ENCODE measurements at regions not wholly inside any gene's neighbourhood (a gene's known extent, or its start where the extent isn't known, plus 50 kb on each side); places are given as distances from the start of the nearest gene placed in this dataset.

GRCh38 chr4:119932277-119932676 lies 134.4 kb downstream of the MAD2L1 start:
- DNase-seq: no peak

GRCh38 chr4:119930546-119930945 lies 136.1 kb downstream of the MAD2L1 start:
- no peak for DNase-seq

- DNase-seq: no peak
These were observed 144.8 kb downstream of the MAD2L1 start for GRCh38 chr4:119921830-119922229.

GRCh38 chr4:119906277-119906676 lies 160.4 kb downstream of the MAD2L1 start:
- no peak for DNase-seq

GRCh38 chr4:119898211-119898610 lies 168.4 kb downstream of the MAD2L1 start:
- peak; percentile 67 for DNase-seq

GRCh38 chr4:119897260-119897659 lies 169.4 kb downstream of the MAD2L1 start:
- peak; percentile 37 for DNase-seq

GRCh38 chr4:119894650-119895208 lies 171.9 kb downstream of the MAD2L1 start:
- DNase-seq: no peak

GRCh38 chr4:119873794-119874325 lies 192.8 kb downstream of the MAD2L1 start:
- DNase-seq: no peak

GRCh38 chr4:119873132-119873531 lies 193.5 kb downstream of the MAD2L1 start:
- no peak for DNase-seq

GRCh38 chr4:119872371-119873016 lies 194.2 kb downstream of the MAD2L1 start:
- DNase-seq: no peak

- DNase-seq: no peak
These were observed 195.8 kb downstream of the MAD2L1 start for GRCh38 chr4:119870856-119871255.

GRCh38 chr4:119865789-119866188 lies 200.9 kb downstream of the MAD2L1 start:
- DNase-seq: no peak

GRCh38 chr4:119865389-119865788 lies 201.3 kb downstream of the MAD2L1 start:
- DNase-seq: no peak

GRCh38 chr4:119861731-119862130 lies 204.9 kb downstream of the MAD2L1 start:
- DNase-seq: peak; percentile 54

- no peak for DNase-seq
These were observed 208.5 kb downstream of the MAD2L1 start for GRCh38 chr4:119858176-119858575.

- DNase-seq: no peak
These were observed 212.3 kb downstream of the MAD2L1 start for GRCh38 chr4:119854364-119854763.

- no peak for DNase-seq
These were observed 215.0 kb downstream of the MAD2L1 start for GRCh38 chr4:119851649-119852048.

- no peak for DNase-seq
These were observed 212.8 kb upstream of the PDE5A start for GRCh38 chr4:119841361-119841760.

GRCh38 chr4:119835613-119835910 lies 207.0 kb upstream of the PDE5A start:
- no peak for DNase-seq

- DNase-seq: peak; percentile 20
These were observed 206.5 kb upstream of the PDE5A start for GRCh38 chr4:119834906-119835612.

- no peak for DNase-seq
These were observed 205.0 kb upstream of the PDE5A start for GRCh38 chr4:119833611-119834010.

- DNase-seq: no peak
These were observed 204.2 kb upstream of the PDE5A start for GRCh38 chr4:119832776-119833175.

- DNase-seq: no peak
These were observed 200.7 kb upstream of the PDE5A start for GRCh38 chr4:119829326-119829725.

GRCh38 chr4:119825696-119826095 lies 197.1 kb upstream of the PDE5A start:
- no peak for DNase-seq

Measured in eye (tissue), 1 donor.